Ovary (tissue), 3 donors: ENCODE measurements at regions not wholly inside any gene's neighbourhood (a gene's known extent, or its start where the extent isn't known, plus 50 kb on each side); places are given as distances from the start of the nearest gene placed in this dataset.

ENCODE experiments used
- CTCF ChIP-seq, 3 donors: fragments of 450-650 bp in 2 of 3; fragments of 200-600 bp in 1 of 3; IDR thresholded peaks; one replicate each; pipeline versions ENCODE4 v1.5.1 to v1.8.0; 2016 to 2022; ENCODE audit warnings: antibody characterized with exemption in 3 of 3, mild to moderate bottlenecking in 1 of 3
- POLR2A ChIP-seq: fragments of 450-650 bp; IDR thresholded peaks from one replicate; pipeline ENCODE4 v1.6.1; 2017; ENCODE audit warnings: antibody characterized with exemption, mild to moderate bottlenecking, moderate library complexity
- donor health status: DM: no; HTN: no; CAD: no.

GRCh38 chr9:19965336-19965735 lies 176.5 kb upstream of the SLC24A2 start:
- TF ChIP-seq CTCF (IDR thresholded peaks at IDR 0.05) (no peak), POLR2A (no peak)
